Choroid plexus epithelial cell (primary cell): ENCODE measurements at regions not wholly inside any gene's neighbourhood (a gene's known extent, or its start where the extent isn't known, plus 50 kb on each side); places are given as distances from the start of the nearest gene placed in this dataset.

Experiments used
- DNase-seq: peaks from one replicate; pipeline ENCODE4 v3.0.0-alpha.2; 2010; ENCODE audit warnings: low read depth
- H3K4me3 ChIP-seq: 2 replicates; pipeline ENCODE4 v1.5.1; 2011; ENCODE audit warnings: low read depth, mild to moderate bottlenecking, control low read depth, low read length, moderate library complexity
- CTCF ChIP-seq: conservative IDR thresholded peaks from 2 replicates; pipeline ENCODE4 v1.5.1; 2011; ENCODE audit warnings: low read depth, mild to moderate bottlenecking, control low read depth, inconsistent platforms, low read length, moderate library complexity

GRCh38 chr6:119980802-119981201 lies 631.2 kb upstream of the MAN1A1 start:
- no peak for DNase-seq
- H3K4me3 ChIP-seq = no peak overlapping the region
- no peak for TF ChIP-seq CTCF

- peak; percentile 5 for DNase-seq
- no peak for TF ChIP-seq CTCF
- H3K4me3 ChIP-seq = no peak overlapping the region
These were observed 630.3 kb upstream of the MAN1A1 start for GRCh38 chr6:119979862-119980261.

- H3K4me3 ChIP-seq = no peak overlapping the region
- peak; percentile 64 for TF ChIP-seq CTCF
- DNase-seq = peak; percentile 46
These were observed 628.8 kb upstream of the MAN1A1 start for GRCh38 chr6:119978274-119978889.

GRCh38 chr6:119974430-119975159 lies 625.0 kb upstream of the MAN1A1 start:
- DNase-seq = no peak
- H3K4me3 ChIP-seq = no peak overlapping the region
- no peak for TF ChIP-seq CTCF

GRCh38 chr6:119966484-119966883 lies 616.9 kb upstream of the MAN1A1 start:
- H3K4me3 ChIP-seq = no peak overlapping the region
- no peak for TF ChIP-seq CTCF
- no peak for DNase-seq

- no peak for DNase-seq
- H3K4me3 ChIP-seq = no peak overlapping the region
- TF ChIP-seq CTCF = no peak
These were observed 616.3 kb upstream of the MAN1A1 start for GRCh38 chr6:119965900-119966299.

- no peak overlapping the region for H3K4me3 ChIP-seq
- DNase-seq = no peak
These were observed 615.4 kb upstream of the MAN1A1 start for GRCh38 chr6:119965008-119965407.

More at GRCh38 chr6:119965008-119965407, 615.4 kb upstream of the MAN1A1 start:
- TF ChIP-seq CTCF = no peak
